ENCODE measurements at regions not wholly inside any gene's neighbourhood (a gene's known extent, or its start where the extent isn't known, plus 50 kb on each side); places are given as distances from the start of the nearest gene placed in this dataset.
A peak's percentile ranks its signal among the peaks of the same experiment; 100 is the strongest.
"Not testable (repeated sequence)": the region's sequence is repeated elsewhere in the genome, so short reads cannot be mapped to it uniquely, and the experiment has no call there.

GRCh38 chr20:53734006-53734688 lies 140.5 kb upstream of the ZNF217 start:
- no peaks in the 10 kb centered on the region for H3K27me3 ChIP-seq (ENCODE audit: control insufficient read depth, insufficient read depth, low read length)
- H3K4me1 ChIP-seq = peaks cover 25% of the 10 kb centered on the region
- no peak overlapping the region for H3K27ac ChIP-seq
- H3K4me2 ChIP-seq (ENCODE audit: low read length) = no peak overlapping the region
- no peak for TF ChIP-seq CTCF (IDR thresholded peaks at IDR 0.05)
- peak overlapping the region; percentile 21 for H2AFZ ChIP-seq
- H3K9ac ChIP-seq = no peak overlapping the region
- no peak overlapping the region for H3K4me3 ChIP-seq (ENCODE audit: low read depth, low read length)
- no peaks in the 10 kb centered on the region for H3K36me3 ChIP-seq (ENCODE audit: control insufficient read depth, insufficient read depth, low read length)
- no peaks in the 10 kb centered on the region for H3K79me2 ChIP-seq
- H3K9me3 ChIP-seq (ENCODE audit: control insufficient read depth, low read length) = no peaks in the 10 kb centered on the region

GRCh38 chr20:53731595-53731994 lies 138.0 kb upstream of the ZNF217 start:
- H3K9me3 ChIP-seq (ENCODE audit: control insufficient read depth, low read length) = no peaks in the 10 kb centered on the region

GRCh38 chr20:53728359-53728758 lies 134.7 kb upstream of the ZNF217 start:
- no peak for TF ChIP-seq CTCF (IDR thresholded peaks at IDR 0.05)
- no peak overlapping the region for H3K9ac ChIP-seq
- H3K4me1 ChIP-seq = no peaks in the 10 kb centered on the region
- no peak overlapping the region for H3K27ac ChIP-seq
- H3K4me2 ChIP-seq (ENCODE audit: low read length) = no peak overlapping the region
- H3K79me2 ChIP-seq = no peaks in the 10 kb centered on the region
- H3K27me3 ChIP-seq (ENCODE audit: control insufficient read depth, insufficient read depth, low read length) = no peaks in the 10 kb centered on the region
- no peak overlapping the region for H3K4me3 ChIP-seq (ENCODE audit: low read depth, low read length)
- H2AFZ ChIP-seq = no peak overlapping the region
- no peaks in the 10 kb centered on the region for H3K36me3 ChIP-seq (ENCODE audit: control insufficient read depth, insufficient read depth, low read length)
- H3K9me3 ChIP-seq (ENCODE audit: control insufficient read depth, low read length) = no peaks in the 10 kb centered on the region

More at GRCh38 chr20:53731595-53731994, 138.0 kb upstream of the ZNF217 start:
- Histone ChIP-seq H2AFZ (no peak overlapping the region), H3K9ac (no peak overlapping the region), H3K27me3 (ENCODE audit: control insufficient read depth, insufficient read depth, low read length) (no peaks in the 10 kb centered on the region), H3K4me2 (ENCODE audit: low read length) (no peak overlapping the region), H3K27ac (no peak overlapping the region), H3K36me3 (ENCODE audit: control insufficient read depth, insufficient read depth, low read length) (no peaks in the 10 kb centered on the region), H3K4me3 (ENCODE audit: low read depth, low read length) (no peak overlapping the region), H3K79me2 (no peaks in the 10 kb centered on the region), H3K4me1 (peaks cover 7% of the 10 kb centered on the region)
- TF ChIP-seq CTCF (IDR thresholded peaks at IDR 0.05) = no peak

GRCh38 chr20:53727239-53727638 lies 133.6 kb upstream of the ZNF217 start:
- not testable (repeated sequence) for H3K9me3 ChIP-seq (ENCODE audit: control insufficient read depth, low read length); H2AFZ ChIP-seq; H3K79me2 ChIP-seq; H3K27ac ChIP-seq; H3K9ac ChIP-seq; H3K4me3 ChIP-seq (ENCODE audit: low read depth, low read length); H3K36me3 ChIP-seq (ENCODE audit: control insufficient read depth, insufficient read depth, low read length); H3K27me3 ChIP-seq (ENCODE audit: control insufficient read depth, insufficient read depth, low read length); H3K4me1 ChIP-seq; H3K4me2 ChIP-seq (ENCODE audit: low read length)

- H3K9ac ChIP-seq = no peak overlapping the region
- no peaks in the 10 kb centered on the region for H3K36me3 ChIP-seq (ENCODE audit: control insufficient read depth, insufficient read depth, low read length)
- H3K79me2 ChIP-seq = no peaks in the 10 kb centered on the region
- no peak overlapping the region for H2AFZ ChIP-seq
- H3K4me1 ChIP-seq = no peaks in the 10 kb centered on the region
- H3K27ac ChIP-seq = no peak overlapping the region
- no peak overlapping the region for H3K4me2 ChIP-seq (ENCODE audit: low read length)
- no peaks in the 10 kb centered on the region for H3K9me3 ChIP-seq (ENCODE audit: control insufficient read depth, low read length)
- TF ChIP-seq CTCF (IDR thresholded peaks at IDR 0.05) = no peak
- H3K27me3 ChIP-seq (ENCODE audit: control insufficient read depth, insufficient read depth, low read length) = no peaks in the 10 kb centered on the region
- H3K4me3 ChIP-seq (ENCODE audit: low read depth, low read length) = no peak overlapping the region
These were observed 131.9 kb upstream of the ZNF217 start for GRCh38 chr20:53725575-53725970.

Measured in parathyroid adenoma (tissue), 2 donors.